ENCODE measurements at regions not wholly inside any gene's neighbourhood (a gene's known extent, or its start where the extent isn't known, plus 50 kb on each side); places are given as distances from the start of the nearest gene placed in this dataset.

DNA sequence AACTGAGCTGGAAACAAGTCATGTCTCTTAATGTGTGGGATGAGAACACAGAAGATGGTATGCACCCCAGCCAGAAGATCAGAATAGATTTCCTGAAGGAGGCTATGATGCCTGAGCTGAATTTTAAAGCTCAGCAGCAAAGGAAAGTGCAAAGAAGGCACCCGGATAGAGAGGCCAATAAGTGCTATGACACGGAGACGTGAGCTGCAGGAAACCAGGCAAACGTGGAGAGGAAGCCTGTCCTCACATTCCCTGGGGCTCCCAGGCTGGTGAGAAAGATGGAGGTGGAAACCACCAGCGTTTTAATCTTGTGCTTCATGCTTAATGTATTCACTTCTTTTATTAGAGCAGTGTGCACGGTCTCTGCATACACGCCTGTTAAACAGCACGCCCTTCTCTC, 302.1 kb downstream of the HAPSTR1 start:
- TF ChIP-seq EGR1 (IDR thresholded peaks at IDR 0.05) = no peak
- TF ChIP-seq, protein P1, sequence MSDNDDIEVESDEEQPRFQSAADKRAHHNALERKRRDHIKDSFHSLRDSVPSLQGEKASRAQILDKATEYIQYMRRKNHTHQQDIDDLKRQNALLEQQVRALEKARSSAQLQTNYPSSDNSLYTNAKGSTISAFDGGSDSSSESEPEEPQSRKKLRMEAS (IDR thresholded peaks at IDR 0.05) = no peak
- TF ChIP-seq, protein P2, sequence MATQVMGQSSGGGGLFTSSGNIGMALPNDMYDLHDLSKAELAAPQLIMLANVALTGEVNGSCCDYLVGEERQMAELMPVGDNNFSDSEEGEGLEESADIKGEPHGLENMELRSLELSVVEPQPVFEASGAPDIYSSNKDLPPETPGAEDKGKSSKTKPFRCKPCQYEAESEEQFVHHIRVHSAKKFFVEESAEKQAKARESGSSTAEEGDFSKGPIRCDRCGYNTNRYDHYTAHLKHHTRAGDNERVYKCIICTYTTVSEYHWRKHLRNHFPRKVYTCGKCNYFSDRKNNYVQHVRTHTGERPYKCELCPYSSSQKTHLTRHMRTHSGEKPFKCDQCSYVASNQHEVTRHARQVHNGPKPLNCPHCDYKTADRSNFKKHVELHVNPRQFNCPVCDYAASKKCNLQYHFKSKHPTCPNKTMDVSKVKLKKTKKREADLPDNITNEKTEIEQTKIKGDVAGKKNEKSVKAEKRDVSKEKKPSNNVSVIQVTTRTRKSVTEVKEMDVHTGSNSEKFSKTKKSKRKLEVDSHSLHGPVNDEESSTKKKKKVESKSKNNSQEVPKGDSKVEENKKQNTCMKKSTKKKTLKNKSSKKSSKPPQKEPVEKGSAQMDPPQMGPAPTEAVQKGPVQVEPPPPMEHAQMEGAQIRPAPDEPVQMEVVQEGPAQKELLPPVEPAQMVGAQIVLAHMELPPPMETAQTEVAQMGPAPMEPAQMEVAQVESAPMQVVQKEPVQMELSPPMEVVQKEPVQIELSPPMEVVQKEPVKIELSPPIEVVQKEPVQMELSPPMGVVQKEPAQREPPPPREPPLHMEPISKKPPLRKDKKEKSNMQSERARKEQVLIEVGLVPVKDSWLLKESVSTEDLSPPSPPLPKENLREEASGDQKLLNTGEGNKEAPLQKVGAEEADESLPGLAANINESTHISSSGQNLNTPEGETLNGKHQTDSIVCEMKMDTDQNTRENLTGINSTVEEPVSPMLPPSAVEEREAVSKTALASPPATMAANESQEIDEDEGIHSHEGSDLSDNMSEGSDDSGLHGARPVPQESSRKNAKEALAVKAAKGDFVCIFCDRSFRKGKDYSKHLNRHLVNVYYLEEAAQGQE (IDR thresholded peaks at IDR 0.05; ENCODE audit: low read depth) = no peak
- TF ChIP-seq YY1 (IDR thresholded peaks at IDR 0.05; ENCODE audit: low read depth) = no peak
- no peak for TF ChIP-seq NFIC (IDR thresholded peaks at IDR 0.05)
- TF ChIP-seq CREB1 (IDR thresholded peaks at IDR 0.05; ENCODE audit: low read depth) = no peak
- TF ChIP-seq, protein P3, sequence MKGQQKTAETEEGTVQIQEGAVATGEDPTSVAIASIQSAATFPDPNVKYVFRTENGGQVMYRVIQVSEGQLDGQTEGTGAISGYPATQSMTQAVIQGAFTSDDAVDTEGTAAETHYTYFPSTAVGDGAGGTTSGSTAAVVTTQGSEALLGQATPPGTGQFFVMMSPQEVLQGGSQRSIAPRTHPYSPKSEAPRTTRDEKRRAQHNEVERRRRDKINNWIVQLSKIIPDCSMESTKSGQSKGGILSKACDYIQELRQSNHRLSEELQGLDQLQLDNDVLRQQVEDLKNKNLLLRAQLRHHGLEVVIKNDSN (IDR thresholded peaks at IDR 0.05) = no peak
- no peak for TF ChIP-seq FOXM1 (IDR thresholded peaks at IDR 0.05; ENCODE audit: borderline replicate concordance, low read depth)
- TF ChIP-seq EP300 (IDR thresholded peaks at IDR 0.05; ENCODE audit: borderline replicate concordance) = no peak
- no peak for TF ChIP-seq RAD21 (IDR thresholded peaks at IDR 0.05; ENCODE audit: low read depth)
- no peak for TF ChIP-seq TAF1 (IDR thresholded peaks at IDR 0.05; ENCODE audit: low read depth)
- TF ChIP-seq ZBTB7A (IDR thresholded peaks at IDR 0.05; ENCODE audit: low read depth) = no peak
- TF ChIP-seq TCF12 (IDR thresholded peaks at IDR 0.05; ENCODE audit: low read depth) = no peak

Data from Ishikawa (cell line).